ENCODE measurements at regions not wholly inside any gene's neighbourhood (a gene's known extent, or its start where the extent isn't known, plus 50 kb on each side); places are given as distances from the start of the nearest gene placed in this dataset.
"Not testable (repeated sequence)": the region's sequence is repeated elsewhere in the genome, so short reads cannot be mapped to it uniquely, and the experiment has no call there.

DNA sequence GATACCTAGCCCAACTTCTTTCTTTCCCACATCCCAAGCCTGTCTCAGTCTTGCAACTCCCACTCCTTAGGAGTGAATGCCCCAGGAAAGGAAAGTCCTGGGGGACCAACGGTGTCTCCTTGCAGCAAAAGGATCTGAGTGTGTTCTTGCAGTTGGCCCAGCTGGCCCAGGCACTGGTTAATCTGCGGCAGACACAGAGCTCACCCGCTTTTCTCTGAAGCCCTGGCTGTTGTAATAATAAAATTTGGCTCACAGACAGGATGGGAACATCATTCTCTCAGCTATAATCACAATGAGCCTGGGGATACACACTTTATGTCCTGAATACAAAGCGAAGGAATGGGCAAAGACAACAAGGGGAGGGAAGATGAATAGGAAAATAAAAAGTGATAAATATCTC is 185.6 kb upstream of the ADRA1D start:
- Histone ChIP-seq H3K4me2 (ENCODE audit: extremely low read depth, insufficient read depth, low read length) (peak overlapping the region; percentile 15), H3K9ac (ENCODE audit: insufficient read depth, low read length) (no peak overlapping the region)

DNA sequence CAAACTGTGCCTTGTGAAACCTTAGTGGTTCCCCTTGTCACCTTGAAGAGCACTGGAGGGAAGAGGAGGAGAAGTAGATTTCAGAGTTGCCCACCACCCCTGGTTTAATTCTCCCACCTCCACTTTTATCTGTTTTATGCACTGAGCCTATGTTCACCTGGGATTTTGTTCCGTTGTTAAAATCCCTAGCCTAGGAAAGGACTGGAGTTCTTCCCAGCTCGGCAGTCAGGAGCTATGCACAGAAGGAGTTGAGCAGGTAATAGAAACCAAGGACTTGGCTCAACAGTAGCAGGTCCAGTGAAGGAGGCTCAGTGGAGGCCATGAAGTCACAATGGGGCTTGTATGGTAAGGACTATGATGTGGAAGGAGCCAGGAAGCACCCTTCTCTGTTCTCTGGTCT is 182.4 kb upstream of the ADRA1D start:
- TF ChIP-seq, protein P1, sequence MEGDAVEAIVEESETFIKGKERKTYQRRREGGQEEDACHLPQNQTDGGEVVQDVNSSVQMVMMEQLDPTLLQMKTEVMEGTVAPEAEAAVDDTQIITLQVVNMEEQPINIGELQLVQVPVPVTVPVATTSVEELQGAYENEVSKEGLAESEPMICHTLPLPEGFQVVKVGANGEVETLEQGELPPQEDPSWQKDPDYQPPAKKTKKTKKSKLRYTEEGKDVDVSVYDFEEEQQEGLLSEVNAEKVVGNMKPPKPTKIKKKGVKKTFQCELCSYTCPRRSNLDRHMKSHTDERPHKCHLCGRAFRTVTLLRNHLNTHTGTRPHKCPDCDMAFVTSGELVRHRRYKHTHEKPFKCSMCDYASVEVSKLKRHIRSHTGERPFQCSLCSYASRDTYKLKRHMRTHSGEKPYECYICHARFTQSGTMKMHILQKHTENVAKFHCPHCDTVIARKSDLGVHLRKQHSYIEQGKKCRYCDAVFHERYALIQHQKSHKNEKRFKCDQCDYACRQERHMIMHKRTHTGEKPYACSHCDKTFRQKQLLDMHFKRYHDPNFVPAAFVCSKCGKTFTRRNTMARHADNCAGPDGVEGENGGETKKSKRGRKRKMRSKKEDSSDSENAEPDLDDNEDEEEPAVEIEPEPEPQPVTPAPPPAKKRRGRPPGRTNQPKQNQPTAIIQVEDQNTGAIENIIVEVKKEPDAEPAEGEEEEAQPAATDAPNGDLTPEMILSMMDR (conservative IDR thresholded peaks at IDR 0.05 in 1 of 2, IDR thresholded peaks at IDR 0.05 in 1 of 2; ENCODE audit: low read depth in 1 of 2, low read length in 2 of 2), result no peak
- TF ChIP-seq EZH2 (IDR thresholded peaks at IDR 0.05; ENCODE audit: low read length, missing control alignments), result no peak
- H3K9ac ChIP-seq (ENCODE audit: insufficient read depth, low read length), result no peak overlapping the region
- no peaks in the 10 kb centered on the region for H4K20me1 ChIP-seq (ENCODE audit: control insufficient read depth, extremely low read depth, insufficient read depth, low read length)
- no peak for DNase-seq (ENCODE audit: low read depth in 2 of 2)
- no peaks in the 10 kb centered on the region for H3K79me2 ChIP-seq (ENCODE audit: control insufficient read depth, insufficient read depth, low read length)
- H3K36me3 ChIP-seq (ENCODE audit: control insufficient read depth, insufficient read depth, low read length), result no peaks in the 10 kb centered on the region
- H3K4me1 ChIP-seq (ENCODE audit: control insufficient read depth, extremely low read depth, insufficient read depth, low read length), result peaks cover 8% of the 10 kb centered on the region
- no peak overlapping the region for H3K4me3 ChIP-seq (replicated peaks in 1 of 4; ENCODE audit: control extremely low read depth in 1 of 4, insufficient read depth in 1 of 4, low read depth in 3 of 4, low read length in 4 of 4)
- no peak overlapping the region for H3K27ac ChIP-seq (ENCODE audit: insufficient read depth, low read length)
- no peak overlapping the region for H2AFZ ChIP-seq (ENCODE audit: low read length)
- no peaks in the 10 kb centered on the region for H3K9me3 ChIP-seq (ENCODE audit: control insufficient read depth, insufficient read depth, low read depth, low read length)
- H3K27me3 ChIP-seq (ENCODE audit: control insufficient read depth, insufficient read depth, low read length), result no peaks in the 10 kb centered on the region
- no peak overlapping the region for H3K4me2 ChIP-seq (ENCODE audit: extremely low read depth, insufficient read depth, low read length)

More for the DNA sequence above, 185.6 kb upstream of the ADRA1D start:
- TF ChIP-seq EZH2 (IDR thresholded peaks at IDR 0.05; ENCODE audit: low read length, missing control alignments), result no peak
- Histone ChIP-seq H3K27me3 (ENCODE audit: control insufficient read depth, insufficient read depth, low read length) (no peaks in the 10 kb centered on the region), H3K9me3 (ENCODE audit: control insufficient read depth, insufficient read depth, low read depth, low read length) (no peaks in the 10 kb centered on the region), H2AFZ (ENCODE audit: low read length) (peak overlapping the region; percentile 19), H3K79me2 (ENCODE audit: control insufficient read depth, insufficient read depth, low read length) (no peaks in the 10 kb centered on the region), H3K36me3 (ENCODE audit: control insufficient read depth, insufficient read depth, low read length) (no peaks in the 10 kb centered on the region), H3K4me3 (replicated peaks in 1 of 4; ENCODE audit: control extremely low read depth in 1 of 4, insufficient read depth in 1 of 4, low read depth in 3 of 4, low read length in 4 of 4) (no peak overlapping the region), H3K27ac (ENCODE audit: insufficient read depth, low read length) (peak overlapping the region; percentile 11), H3K4me1 (ENCODE audit: control insufficient read depth, extremely low read depth, insufficient read depth, low read length) (peaks cover 8% of the 10 kb centered on the region), H4K20me1 (ENCODE audit: control insufficient read depth, extremely low read depth, insufficient read depth, low read length) (no peaks in the 10 kb centered on the region)
- DNase-seq (ENCODE audit: low read depth in 2 of 2), result peak in 1 of 2 donors; percentile 24

DNA sequence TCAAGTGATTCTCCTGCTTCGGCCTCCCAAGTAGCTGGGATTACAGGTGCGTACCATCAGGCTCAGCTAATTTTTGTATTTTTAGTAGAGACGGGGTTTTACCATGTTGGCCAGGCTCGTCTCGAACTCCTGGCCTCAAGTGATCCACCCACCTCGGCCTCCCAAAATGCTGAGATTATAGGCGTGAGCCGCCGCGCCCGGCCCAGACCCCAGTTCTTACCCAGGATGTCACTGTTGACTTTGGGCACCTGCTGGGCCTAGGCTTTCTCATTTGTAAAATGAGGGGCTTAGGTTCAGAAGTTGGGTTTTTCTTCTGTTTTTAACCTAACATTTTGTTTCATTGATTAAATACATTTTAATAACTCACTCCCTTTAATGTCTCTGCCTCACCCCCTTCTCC is 181.7 kb upstream of the ADRA1D start:
- DNase-seq (ENCODE audit: low read depth in 2 of 2); H3K27ac ChIP-seq (ENCODE audit: insufficient read depth, low read length); H3K4me2 ChIP-seq (ENCODE audit: extremely low read depth, insufficient read depth, low read length); H2AFZ ChIP-seq (ENCODE audit: low read length); H3K27me3 ChIP-seq (ENCODE audit: control insufficient read depth, insufficient read depth, low read length); H3K9ac ChIP-seq (ENCODE audit: insufficient read depth, low read length); H3K9me3 ChIP-seq (ENCODE audit: control insufficient read depth, insufficient read depth, low read depth, low read length); H3K4me1 ChIP-seq (ENCODE audit: control insufficient read depth, extremely low read depth, insufficient read depth, low read length); H3K36me3 ChIP-seq (ENCODE audit: control insufficient read depth, insufficient read depth, low read length); H4K20me1 ChIP-seq (ENCODE audit: control insufficient read depth, extremely low read depth, insufficient read depth, low read length); H3K79me2 ChIP-seq (ENCODE audit: control insufficient read depth, insufficient read depth, low read length); H3K4me3 ChIP-seq (replicated peaks in 1 of 4; ENCODE audit: control extremely low read depth in 1 of 4, insufficient read depth in 1 of 4, low read depth in 3 of 4, low read length in 4 of 4): not testable (repeated sequence)

DNA sequence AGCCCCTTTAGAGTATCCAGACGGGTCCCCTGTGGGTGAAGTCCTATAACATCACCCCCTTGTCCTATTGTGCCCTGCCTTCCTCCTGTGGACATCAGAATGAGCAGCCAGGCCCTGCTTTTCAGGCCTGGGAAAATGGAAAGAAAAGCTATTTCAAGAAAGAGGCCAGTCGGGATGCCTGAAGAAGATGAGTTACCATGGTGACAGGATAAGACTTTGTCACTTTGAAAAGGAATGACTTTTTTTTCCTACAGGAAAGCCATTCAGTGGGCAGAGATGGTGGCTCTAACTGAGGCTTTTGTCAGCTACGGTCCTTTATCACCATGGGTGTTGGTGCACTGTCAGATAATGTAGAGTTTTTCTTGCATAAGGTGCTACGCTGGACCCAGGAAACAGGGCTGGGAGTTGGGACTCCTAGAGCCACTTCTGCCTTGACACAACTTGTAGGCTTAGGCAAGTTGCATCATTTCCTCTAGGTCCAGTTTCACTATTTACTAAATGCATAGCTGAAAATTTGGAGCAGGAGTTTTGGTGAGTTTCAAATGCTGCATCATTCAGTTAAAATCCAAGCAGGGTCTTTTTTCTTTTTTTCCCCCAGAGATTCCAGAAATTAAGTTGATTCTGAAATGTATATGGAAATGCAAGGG is 179.0 kb upstream of the ADRA1D start:
- no peak for DNase-seq (ENCODE audit: low read depth in 2 of 2)
- H2AFZ ChIP-seq (ENCODE audit: low read length), result no peak overlapping the region

More for the DNA sequence above, 179.0 kb upstream of the ADRA1D start:
- H3K36me3 ChIP-seq (ENCODE audit: control insufficient read depth, insufficient read depth, low read length), result no peaks in the 10 kb centered on the region
- no peaks in the 10 kb centered on the region for H3K79me2 ChIP-seq (ENCODE audit: control insufficient read depth, insufficient read depth, low read length)
- H3K4me3 ChIP-seq (replicated peaks in 1 of 4; ENCODE audit: control extremely low read depth in 1 of 4, insufficient read depth in 1 of 4, low read depth in 3 of 4, low read length in 4 of 4), result no peak overlapping the region
- H3K9me3 ChIP-seq (ENCODE audit: control insufficient read depth, insufficient read depth, low read depth, low read length), result no peaks in the 10 kb centered on the region
- no peak overlapping the region for H3K4me2 ChIP-seq (ENCODE audit: extremely low read depth, insufficient read depth, low read length)
- no peak overlapping the region for H3K9ac ChIP-seq (ENCODE audit: insufficient read depth, low read length)
- no peak overlapping the region for H3K27ac ChIP-seq (ENCODE audit: insufficient read depth, low read length)
- H3K4me1 ChIP-seq (ENCODE audit: control insufficient read depth, extremely low read depth, insufficient read depth, low read length), result no peaks in the 10 kb centered on the region
- no peaks in the 10 kb centered on the region for H3K27me3 ChIP-seq (ENCODE audit: control insufficient read depth, insufficient read depth, low read length)
- no peak for TF ChIP-seq EZH2 (IDR thresholded peaks at IDR 0.05; ENCODE audit: low read length, missing control alignments)
- TF ChIP-seq, protein P1 (conservative IDR thresholded peaks at IDR 0.05 in 1 of 2, IDR thresholded peaks at IDR 0.05 in 1 of 2; ENCODE audit: low read depth in 1 of 2, low read length in 2 of 2), result no peak
- no peaks in the 10 kb centered on the region for H4K20me1 ChIP-seq (ENCODE audit: control insufficient read depth, extremely low read depth, insufficient read depth, low read length)

All from fibroblast of lung (primary cell).